A673 (cell line): ENCODE measurements at regions not wholly inside any gene's neighbourhood (a gene's known extent, or its start where the extent isn't known, plus 50 kb on each side); places are given as distances from the start of the nearest gene placed in this dataset.

Experiments used
- BruUV-seq: library from RNA; stranded (reverse); fragments of 400-500 nt; replicated peaks from 2 replicates; lab custom pipeline; 2021; lab: Mats Ljungman, UMichigan
- CTCF ChIA-PET: fragments of 300-600 bp; sonication (Branson Sonifier 250); formaldehyde crosslinking; loops from one replicate; lab custom pipeline; 2022; ENCODE audit warnings: antibody characterized with exemption; lab: Charles Lee
- POLR2A ChIA-PET: fragments of 300-600 bp; sonication (Branson Sonifier 250); formaldehyde crosslinking; loops from one replicate; lab custom pipeline; 2022; ENCODE audit warnings: antibody characterized with exemption; ENCODE audit not compliant: low non-redundant PET; lab: Charles Lee
- DNase-seq: peaks from one replicate; pipeline ENCODE4 v3.0.0-alpha.2; 2015; ENCODE audit warnings: low spot score
- H3K27ac ChIP-seq: fragments of 200-600 bp; sonication (generic); 2 replicates; pipeline ENCODE4 v1.5.1; 2016; ENCODE audit warnings: mixed run types, low read depth, mild to moderate bottlenecking, mixed read lengths, antibody characterized with exemption, low read length; ENCODE audit not compliant: poor library complexity, severe bottlenecking
- H3K27me3 ChIP-seq: fragments of 200-600 bp; sonication (generic); replicated peaks from 2 replicates; pipeline ENCODE4 v1.6.1; 2017; ENCODE audit warnings: mixed run types, low read depth, mild to moderate bottlenecking, mixed read lengths, antibody characterized with exemption, low read length; ENCODE audit not compliant: insufficient read depth, poor library complexity
- H3K36me3 ChIP-seq: fragments of 200-600 bp; sonication (generic); 2 replicates; pipeline ENCODE4 v1.6.1; 2016; ENCODE audit warnings: mixed run types, mild to moderate bottlenecking, mixed read lengths, antibody characterized with exemption, low read length; ENCODE audit not compliant: insufficient read depth, poor library complexity, severe bottlenecking
- H3K4me1 ChIP-seq: fragments of 200-600 bp; sonication (generic); 2 replicates; pipeline ENCODE4 v1.6.1; 2017; ENCODE audit warnings: mixed run types, mild to moderate bottlenecking, mixed read lengths, antibody characterized with exemption, low read length; ENCODE audit not compliant: insufficient read depth, poor library complexity, severe bottlenecking
- H3K4me3 ChIP-seq: fragments of 200-600 bp; sonication (generic); 2 replicates; pipeline ENCODE4 v1.5.1; 2016; ENCODE audit warnings: low read depth, mixed run types, mild to moderate bottlenecking, mixed read lengths, low read length; ENCODE audit not compliant: poor library complexity, severe bottlenecking
- H3K9me3 ChIP-seq: fragments of 200-600 bp; sonication (generic); 2 replicates; pipeline ENCODE4 v1.6.1; 2016; ENCODE audit warnings: mixed run types, low read depth, mild to moderate bottlenecking, mixed read lengths, antibody characterized with exemption, low read length; ENCODE audit not compliant: poor library complexity, severe bottlenecking
- CTCF ChIP-seq: fragments of 300-800, 200-600 bp; sonication (generic); conservative IDR thresholded peaks from 2 replicates; pipeline ENCODE4 v1.5.1; 2017; ENCODE audit warnings: low read depth, mild to moderate bottlenecking, antibody characterized with exemption, low read length, moderate library complexity, mixed read lengths
- EZH2 ChIP-seq: fragments of 200-600 bp; sonication (generic); IDR thresholded peaks from 2 replicates; pipeline ENCODE4 v1.6.1; 2017; ENCODE audit warnings: borderline replicate concordance, low read depth, mild to moderate bottlenecking, mixed read lengths, antibody characterized with exemption, low read length; ENCODE audit not compliant: poor library complexity, severe bottlenecking
- intact Hi-C: fragments of 100-400 bp; cut with micrococcal nuclease; formaldehyde crosslinking; loops from one replicate; pipeline ENCODE4 v1.10.0; 2022; ENCODE audit not compliant: unreplicated experiment

- no peak overlapping the region for H3K4me3 ChIP-seq
- H3K4me1 ChIP-seq, result peaks cover 19% of the 10 kb centered on the region
- no peak overlapping the region for H3K27ac ChIP-seq
- no peak for DNase-seq
- H3K36me3 ChIP-seq, result no peaks in the 10 kb centered on the region
- intact Hi-C loops, result no loop called here
- no peaks in the 10 kb centered on the region for H3K27me3 ChIP-seq
- CTCF ChIA-PET, result no interaction called here
- no TSS peak for BruUV-seq
- POLR2A ChIA-PET, result no interaction called here
- TF ChIP-seq EZH2 (no peak), CTCF (no peak)
- peaks cover 6% of the 10 kb centered on the region for H3K9me3 ChIP-seq
Measured at GRCh38 chr15:85325834-85326233, 54.6 kb upstream of the AKAP13 start.

- CTCF ChIA-PET, result no interaction called here
- Histone ChIP-seq H3K27ac (no peak overlapping the region), H3K9me3 (peaks cover 6% of the 10 kb centered on the region), H3K4me3 (no peak overlapping the region), H3K4me1 (peaks cover 19% of the 10 kb centered on the region), H3K27me3 (no peaks in the 10 kb centered on the region), H3K36me3 (no peaks in the 10 kb centered on the region)
- no peak for TF ChIP-seq CTCF
- no peak for TF ChIP-seq EZH2
- BruUV-seq, result no TSS peak
- no peak for DNase-seq
- POLR2A ChIA-PET, result no interaction called here
- intact Hi-C loops, result no loop called here
Measured at GRCh38 chr15:85326291-85326690, 54.1 kb upstream of the AKAP13 start.

- no peak overlapping the region for H3K27ac ChIP-seq
- intact Hi-C loops, result no loop called here
- no peak overlapping the region for H3K4me3 ChIP-seq
- H3K36me3 ChIP-seq, result no peaks in the 10 kb centered on the region
- no TSS peak for BruUV-seq
- no peak for DNase-seq
- H3K9me3 ChIP-seq, result peaks cover 2% of the 10 kb centered on the region
- peaks cover 19% of the 10 kb centered on the region for H3K4me1 ChIP-seq
- ChIA-PET POLR2A (no interaction called here), CTCF (interaction anchor here (0.7 kb wide), 1 partner anchor 432 kb away, joined by 8 read pairs; no protein-coding TSS in a partner anchor)
- no peak for TF ChIP-seq EZH2
- no peaks in the 10 kb centered on the region for H3K27me3 ChIP-seq
Measured at GRCh38 chr15:85327820-85328219, 52.6 kb upstream of the AKAP13 start.

- no peak for DNase-seq
Measured at GRCh38 chr15:85329561-85330422, 50.6 kb upstream of the AKAP13 start.

More at GRCh38 chr15:85329561-85330422, 50.6 kb upstream of the AKAP13 start:
- BruUV-seq, result no TSS peak
- POLR2A ChIA-PET, result no interaction called here
- Histone ChIP-seq H3K27ac (no peak overlapping the region), H3K36me3 (no peaks in the 10 kb centered on the region), H3K4me3 (no peak overlapping the region), H3K27me3 (no peaks in the 10 kb centered on the region), H3K9me3 (no peaks in the 10 kb centered on the region), H3K4me1 (peaks cover 12% of the 10 kb centered on the region)
- intact Hi-C loops, result no loop called here
- CTCF ChIA-PET, result no interaction called here
- TF ChIP-seq CTCF (no peak), EZH2 (no peak)
